Sigmoid colon (tissue), 6 donors: ENCODE measurements at regions not wholly inside any gene's neighbourhood (a gene's known extent, or its start where the extent isn't known, plus 50 kb on each side); places are given as distances from the start of the nearest gene placed in this dataset.

Experiments used
- DNase-seq: peaks from one replicate; pipeline ENCODE4 v3.0.0-alpha.2; 2019
- H3K27ac ChIP-seq, 4 donors: fragments of 200-600 bp; sonication (generic); one replicate each; pipeline ENCODE4 v1.5.1; 2016 to 2019; ENCODE audit warnings: mild to moderate bottlenecking in 1 of 4
- H3K27me3 ChIP-seq, 3 donors: fragments of 200-600 bp; sonication (generic); one replicate each; pipeline ENCODE4 v1.5.1; 2019; ENCODE audit warnings: mild to moderate bottlenecking in 1 of 3
- H3K36me3 ChIP-seq, 4 donors: fragments of 200-600 bp; sonication (generic); one replicate each; pipeline ENCODE4 v1.5.1; 2016 to 2019
- H3K4me1 ChIP-seq, 4 donors: fragments of 200-600 bp; sonication (generic); one replicate each; pipeline ENCODE4 v1.5.1; 2017 to 2019
- H3K4me3 ChIP-seq, 4 donors: fragments of 200-600 bp; sonication (generic); one replicate each; pipeline ENCODE4 v1.5.1; 2017 to 2019; ENCODE audit warnings: mild to moderate bottlenecking in 2 of 4, moderate library complexity in 1 of 4
- H3K9me3 ChIP-seq, 4 donors: fragments of 200-600 bp in 3 of 4; sonication (generic) in 3 of 4; one replicate each; pipeline versions ENCODE4 v1.5.1 to v1.6.1; 2013 to 2019
- CTCF ChIP-seq, 4 experiments: fragments of 450-650 bp in 3 of 4; fragments of 200-600 bp in 1 of 4; IDR thresholded peaks; one replicate each; pipeline ENCODE4 v1.5.1; 2016 to 2019; ENCODE audit warnings: antibody characterized with exemption in 4 of 4, mild to moderate bottlenecking in 3 of 4, moderate library complexity in 2 of 4
- EP300 ChIP-seq, 4 donors: sonication (generic); formaldehyde crosslinking; IDR thresholded peaks; one replicate each; pipeline ENCODE4 v1.6.1; 2017; ENCODE audit warnings: antibody characterized with exemption in 4 of 4
- POLR2A ChIP-seq, 2 donors: fragments of 450-650 bp; IDR thresholded peaks; one replicate each; pipeline ENCODE4 v1.6.1; 2016; ENCODE audit warnings: antibody characterized with exemption in 2 of 2, mild to moderate bottlenecking in 2 of 2, moderate library complexity in 2 of 2
- POLR2AphosphoS5 ChIP-seq, 4 donors: sonication (generic); formaldehyde crosslinking; IDR thresholded peaks; one replicate each; pipeline ENCODE4 v1.6.1; 2017; ENCODE audit warnings: antibody characterized with exemption in 4 of 4
- WGBS, 2 donors: extraction: QIAGEN DNeasy Blood & Tissue Kit; methylation state at CpG; one replicate each; pipeline ENCODE4 v1.1.7; 2013; 5-methylcytosine and 5-hydroxymethylcytosine counted together
- intact Hi-C: fragments of 100-400 bp; cut with DNase I; formaldehyde crosslinking; loops from one replicate; pipeline ENCODE4 v1.15.1; 2023
- donor health status: healthy with polysubstance abuse.
- donor health status: healthy.

DNA sequence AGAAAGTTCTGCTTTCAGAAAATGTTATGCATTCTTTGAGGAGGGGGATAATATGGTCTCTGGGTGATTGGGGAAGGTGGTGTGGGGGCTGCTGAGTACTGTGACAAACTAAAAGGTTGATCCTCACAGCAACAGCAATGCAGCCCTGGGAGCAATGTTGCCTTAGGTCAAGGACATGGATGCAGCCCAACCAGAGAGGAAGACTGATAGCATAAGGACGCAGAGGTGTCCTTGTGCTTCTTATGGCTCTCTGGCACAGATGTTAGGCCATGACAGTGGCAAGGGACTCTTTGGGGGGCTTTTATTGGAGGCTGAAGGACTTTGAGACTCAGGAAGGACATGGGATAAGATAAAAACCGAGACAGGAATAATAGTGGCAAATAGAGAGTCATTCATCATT lies 186.2 kb upstream of the PHACTR1 start:
- Histone ChIP-seq H3K27me3 (no peaks in the 10 kb centered on the region), H3K9me3 (no peaks in the 10 kb centered on the region), H3K36me3 (no peaks in the 10 kb centered on the region), H3K4me1 (peaks cover 0 to 25% (median 15%) of the 10 kb centered on the region in 4 donors), H3K4me3 (no peak overlapping the region), H3K27ac (no peak overlapping the region)
- no peak for TF ChIP-seq POLR2AphosphoS5 (IDR thresholded peaks at IDR 0.05)
- no peak for TF ChIP-seq POLR2A (IDR thresholded peaks at IDR 0.05)
- TF ChIP-seq CTCF (IDR thresholded peaks at IDR 0.05), result no peak
- TF ChIP-seq EP300 (IDR thresholded peaks at IDR 0.05), result no peak
- WGBS, 2 donors, result 75 to 83% methylated on average over 2 of the region's 2 CpGs
- DNase-seq, result no peak
- intact Hi-C loops, result no loop called here

GRCh38 chr6:12533586-12533985 lies 183.0 kb upstream of the PHACTR1 start:
- TF ChIP-seq POLR2A (IDR thresholded peaks at IDR 0.05) (no peak), EP300 (IDR thresholded peaks at IDR 0.05) (no peak), POLR2AphosphoS5 (IDR thresholded peaks at IDR 0.05) (no peak), CTCF (IDR thresholded peaks at IDR 0.05) (no peak)
- no peak overlapping the region for H3K4me3 ChIP-seq
- H3K27me3 ChIP-seq, result no peaks in the 10 kb centered on the region
- no peaks in the 10 kb centered on the region for H3K36me3 ChIP-seq
- H3K9me3 ChIP-seq, result no peaks in the 10 kb centered on the region
- intact Hi-C loops, result no loop called here
- WGBS, 2 donors, result 87 to 93% methylated on average over 4 of the region's 4 CpGs
- H3K27ac ChIP-seq, result no peak overlapping the region
- peaks cover 0 to 12% (median 8%) of the 10 kb centered on the region in 4 donors for H3K4me1 ChIP-seq
- no peak for DNase-seq

- Histone ChIP-seq H3K36me3 (no peaks in the 10 kb centered on the region), H3K9me3 (no peaks in the 10 kb centered on the region), H3K27me3 (no peaks in the 10 kb centered on the region), H3K4me1 (peaks cover 0 to 5% (median 4%) of the 10 kb centered on the region in 4 donors), H3K27ac (no peak overlapping the region), H3K4me3 (no peak overlapping the region)
- WGBS, 2 donors, result 89 to 93% methylated on average over 4 of the region's 4 CpGs
- DNase-seq, result no peak
- intact Hi-C loops, result no loop called here
- TF ChIP-seq POLR2AphosphoS5 (IDR thresholded peaks at IDR 0.05) (no peak), EP300 (IDR thresholded peaks at IDR 0.05) (no peak), CTCF (IDR thresholded peaks at IDR 0.05) (no peak), POLR2A (IDR thresholded peaks at IDR 0.05) (no peak)
Measured at GRCh38 chr6:12534069-12534853, 182.3 kb upstream of the PHACTR1 start.

DNA sequence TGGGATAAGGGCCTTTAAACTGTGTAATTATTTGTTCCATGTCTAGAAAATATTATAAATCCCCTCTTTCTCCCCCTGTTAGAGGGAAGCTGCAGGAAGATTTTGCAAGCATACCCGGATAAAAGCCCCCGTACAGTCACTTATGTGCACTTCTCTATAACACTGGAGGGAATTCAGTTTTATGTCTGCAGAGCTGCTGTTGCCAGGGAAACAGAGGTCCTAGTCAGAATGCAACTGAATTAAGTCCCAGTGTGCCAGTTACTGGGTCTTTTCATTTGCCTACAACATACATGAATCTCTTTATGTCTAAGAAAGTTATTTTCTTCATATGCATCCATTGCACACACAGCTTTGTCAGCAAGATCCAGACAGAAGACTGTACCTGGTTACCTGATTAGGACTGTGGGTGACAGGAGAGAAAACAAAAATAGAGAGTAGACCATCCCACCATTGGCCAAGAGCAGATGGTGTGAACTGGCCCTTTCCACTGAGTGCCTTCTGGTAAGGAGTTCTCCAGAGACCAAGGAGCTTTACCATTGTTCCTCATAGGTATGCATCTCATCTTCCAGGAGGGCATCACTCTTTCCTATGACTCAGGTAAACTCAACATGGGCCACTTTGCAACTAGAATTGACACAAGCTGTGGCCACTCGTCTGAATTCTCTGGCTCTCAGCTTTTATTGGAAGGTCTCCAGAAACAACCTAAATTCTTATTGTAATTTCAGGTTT lies 180.8 kb upstream of the PHACTR1 start:
- intact Hi-C loops, result no loop called here
- H3K4me3 ChIP-seq, result no peak overlapping the region
- 72 to 78% methylated on average over 3 of the region's 3 CpGs for WGBS, 2 donors
- no peaks in the 10 kb centered on the region for H3K27me3 ChIP-seq
- no peaks in the 10 kb centered on the region for H3K9me3 ChIP-seq
- DNase-seq, result no peak
- peaks cover 0 to 4% (median 0%) of the 10 kb centered on the region in 4 donors for H3K4me1 ChIP-seq
- no peak for TF ChIP-seq POLR2A (IDR thresholded peaks at IDR 0.05)
- no peak for TF ChIP-seq EP300 (IDR thresholded peaks at IDR 0.05)
- TF ChIP-seq POLR2AphosphoS5 (IDR thresholded peaks at IDR 0.05), result no peak
- no peak for TF ChIP-seq CTCF (IDR thresholded peaks at IDR 0.05)
- no peaks in the 10 kb centered on the region for H3K36me3 ChIP-seq
- no peak overlapping the region for H3K27ac ChIP-seq
